Retinal pigment epithelial cell (primary cell): ENCODE measurements at regions not wholly inside any gene's neighbourhood (a gene's known extent, or its start where the extent isn't known, plus 50 kb on each side); places are given as distances from the start of the nearest gene placed in this dataset.

ENCODE experiments used
- DNase-seq: peaks from one replicate; pipeline ENCODE4 v3.0.0-alpha.2; 2010; ENCODE audit warnings: low read depth
- H3K4me3 ChIP-seq: 2 replicates; pipeline ENCODE4 v1.5.1; 2011; ENCODE audit warnings: mild to moderate bottlenecking, low read length, control low read depth, moderate library complexity
- TF ChIP-seq, protein P1 (sequence below): conservative IDR thresholded peaks from 2 replicates; pipeline ENCODE4 v1.5.1; 2011; ENCODE audit warnings: low read depth, low read length, control low read depth, inconsistent platforms

DNA sequence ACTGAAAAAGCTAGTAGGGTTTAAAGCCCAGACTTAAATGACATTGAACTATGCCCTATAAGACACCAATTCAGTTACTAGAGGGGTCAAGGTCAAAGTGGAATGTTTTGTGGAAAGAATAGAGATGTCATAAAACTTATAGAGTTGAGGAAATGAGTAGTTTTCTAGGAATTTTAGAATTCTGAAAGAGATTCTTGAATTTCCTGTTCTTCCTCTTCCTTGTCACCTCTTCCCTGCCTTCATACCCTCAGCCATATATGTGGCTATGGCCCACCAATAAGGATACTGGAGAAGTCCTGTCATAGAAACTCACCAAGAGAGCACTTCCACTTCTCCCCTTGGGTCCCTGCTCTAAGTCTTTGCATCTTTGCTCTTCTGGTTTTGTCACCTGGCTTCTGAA is 104.9 kb upstream of the TGFBR2 start:
- DNase-seq = no peak
- no peak overlapping the region for H3K4me3 ChIP-seq
- TF ChIP-seq, protein P1, sequence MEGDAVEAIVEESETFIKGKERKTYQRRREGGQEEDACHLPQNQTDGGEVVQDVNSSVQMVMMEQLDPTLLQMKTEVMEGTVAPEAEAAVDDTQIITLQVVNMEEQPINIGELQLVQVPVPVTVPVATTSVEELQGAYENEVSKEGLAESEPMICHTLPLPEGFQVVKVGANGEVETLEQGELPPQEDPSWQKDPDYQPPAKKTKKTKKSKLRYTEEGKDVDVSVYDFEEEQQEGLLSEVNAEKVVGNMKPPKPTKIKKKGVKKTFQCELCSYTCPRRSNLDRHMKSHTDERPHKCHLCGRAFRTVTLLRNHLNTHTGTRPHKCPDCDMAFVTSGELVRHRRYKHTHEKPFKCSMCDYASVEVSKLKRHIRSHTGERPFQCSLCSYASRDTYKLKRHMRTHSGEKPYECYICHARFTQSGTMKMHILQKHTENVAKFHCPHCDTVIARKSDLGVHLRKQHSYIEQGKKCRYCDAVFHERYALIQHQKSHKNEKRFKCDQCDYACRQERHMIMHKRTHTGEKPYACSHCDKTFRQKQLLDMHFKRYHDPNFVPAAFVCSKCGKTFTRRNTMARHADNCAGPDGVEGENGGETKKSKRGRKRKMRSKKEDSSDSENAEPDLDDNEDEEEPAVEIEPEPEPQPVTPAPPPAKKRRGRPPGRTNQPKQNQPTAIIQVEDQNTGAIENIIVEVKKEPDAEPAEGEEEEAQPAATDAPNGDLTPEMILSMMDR = no peak

DNA sequence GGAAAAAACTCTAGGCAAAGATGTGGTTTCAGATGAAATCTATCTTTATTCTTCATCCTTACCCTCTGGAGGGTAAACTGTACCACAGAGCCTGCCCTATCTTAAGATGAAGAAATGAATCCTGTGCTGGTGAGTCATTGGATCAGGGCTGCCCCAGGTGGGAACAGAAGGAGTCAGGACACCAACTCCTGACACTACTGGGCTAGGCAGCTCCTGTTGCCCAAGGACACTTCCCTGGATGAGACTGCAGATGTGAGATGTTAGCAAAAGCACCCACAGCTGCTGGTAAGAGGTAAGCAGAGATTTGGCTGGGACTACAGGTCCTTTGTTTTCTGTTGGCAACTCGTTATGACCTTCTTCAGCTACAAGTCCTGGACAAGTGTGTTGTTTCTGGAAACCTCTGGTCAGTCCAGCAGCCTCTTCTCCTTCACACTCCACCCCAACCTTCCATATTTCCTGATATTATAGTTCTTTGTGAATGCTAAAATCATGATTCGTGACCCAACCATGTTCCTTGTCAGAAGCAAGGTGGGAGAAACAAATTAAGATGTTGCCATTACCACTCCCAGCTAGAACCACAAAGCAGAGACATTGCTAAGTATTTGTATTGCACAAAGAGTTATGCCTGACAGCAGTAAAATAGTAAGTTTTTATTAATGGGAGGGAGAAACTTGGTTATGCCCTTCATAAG is 104.2 kb upstream of the TGFBR2 start:
- TF ChIP-seq, protein P1 = no peak
- no peak overlapping the region for H3K4me3 ChIP-seq
- DNase-seq = no peak

DNA sequence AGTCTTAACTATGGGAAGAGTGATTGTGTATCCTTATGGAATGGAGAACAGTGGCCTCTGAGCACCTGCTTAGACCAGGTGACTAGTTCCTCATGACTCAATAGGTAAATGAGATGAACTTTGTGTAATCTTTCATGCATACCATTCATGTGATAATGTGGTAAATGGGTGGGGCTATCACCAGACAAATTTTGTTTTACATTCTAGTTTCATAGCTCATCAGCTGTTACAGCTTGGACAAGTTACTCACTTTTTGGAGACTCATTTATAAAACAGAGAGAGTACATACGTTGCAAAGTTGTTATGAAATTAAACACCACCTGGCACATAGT is 103.7 kb upstream of the TGFBR2 start:
- no peak for DNase-seq
- TF ChIP-seq, protein P1 = no peak

DNA sequence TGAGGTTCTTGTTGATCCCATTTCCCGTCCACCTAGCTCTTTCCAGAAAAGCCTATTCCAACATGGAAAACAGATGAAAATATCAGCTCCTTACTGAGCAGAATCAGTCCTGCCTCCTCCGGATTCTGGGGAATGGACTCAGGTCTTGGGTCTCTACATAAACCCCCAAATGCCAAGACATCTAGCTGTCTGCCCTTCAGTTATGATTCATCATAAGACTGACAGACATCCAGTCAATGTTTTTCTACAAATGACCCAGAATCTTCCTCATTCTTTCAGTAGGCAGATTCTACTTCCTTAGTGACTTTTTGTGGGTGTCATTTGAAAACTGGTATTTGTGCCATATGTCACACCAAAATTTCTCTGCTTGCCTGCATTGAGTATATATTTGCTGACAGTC is 103.0 kb upstream of the TGFBR2 start:
- no peak for DNase-seq
- TF ChIP-seq, protein P1 = no peak
- H3K4me3 ChIP-seq = no peak overlapping the region

More for the DNA sequence above, 103.7 kb upstream of the TGFBR2 start:
- H3K4me3 ChIP-seq = no peak overlapping the region

DNA sequence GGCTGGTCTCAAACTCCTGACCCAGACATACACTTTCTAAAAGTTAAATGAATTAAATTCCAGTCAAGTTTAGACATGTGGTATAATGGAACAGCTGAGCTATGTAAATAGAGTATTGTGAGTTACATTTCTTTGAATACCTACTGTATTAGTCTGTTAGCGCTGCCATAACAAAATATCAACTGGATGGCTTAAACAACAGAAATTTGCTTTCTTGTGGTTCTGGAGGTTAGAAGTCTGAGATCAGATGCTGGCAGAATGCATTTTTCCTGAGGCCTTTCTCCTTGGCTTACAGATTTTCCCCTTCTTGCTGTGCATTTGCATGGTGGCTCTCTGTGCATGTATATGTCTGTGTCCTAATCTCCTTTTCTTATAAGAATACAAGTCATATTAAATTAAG is 101.5 kb upstream of the TGFBR2 start:
- TF ChIP-seq, protein P1 = no peak
- no peak overlapping the region for H3K4me3 ChIP-seq
- DNase-seq = no peak

DNA sequence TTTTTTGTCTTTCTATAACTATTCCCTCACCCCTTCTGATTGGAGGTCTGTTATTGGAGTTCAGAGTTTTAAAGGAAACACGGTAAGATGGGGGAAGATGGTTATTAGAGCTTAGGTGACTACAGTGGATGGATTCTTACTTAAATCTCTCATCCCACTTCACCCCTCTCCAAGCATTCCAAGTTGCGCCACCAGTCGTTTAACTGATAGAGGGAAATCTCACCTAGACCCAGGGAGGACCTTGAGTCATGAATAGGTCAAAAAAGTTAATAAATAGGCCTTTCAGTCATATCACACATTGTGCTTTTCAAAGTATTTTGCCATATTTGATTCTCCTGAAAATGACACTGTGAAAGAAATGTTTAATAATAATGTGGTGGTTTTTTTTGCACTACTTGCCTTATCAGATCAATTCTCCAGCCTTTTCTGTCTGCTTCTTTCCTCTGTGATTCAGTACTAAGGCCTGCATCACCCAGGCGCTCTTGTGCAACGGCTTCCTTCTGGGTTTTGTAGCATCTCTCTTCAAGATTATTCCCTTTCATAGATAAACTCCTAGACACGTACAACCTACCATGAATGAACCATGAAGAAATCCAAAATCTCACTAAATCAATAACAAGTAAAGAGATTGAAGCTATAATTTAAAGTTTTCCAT is 100.4 kb upstream of the TGFBR2 start:
- TF ChIP-seq, protein P1 = no peak
- DNase-seq = no peak
- H3K4me3 ChIP-seq = no peak overlapping the region

DNA sequence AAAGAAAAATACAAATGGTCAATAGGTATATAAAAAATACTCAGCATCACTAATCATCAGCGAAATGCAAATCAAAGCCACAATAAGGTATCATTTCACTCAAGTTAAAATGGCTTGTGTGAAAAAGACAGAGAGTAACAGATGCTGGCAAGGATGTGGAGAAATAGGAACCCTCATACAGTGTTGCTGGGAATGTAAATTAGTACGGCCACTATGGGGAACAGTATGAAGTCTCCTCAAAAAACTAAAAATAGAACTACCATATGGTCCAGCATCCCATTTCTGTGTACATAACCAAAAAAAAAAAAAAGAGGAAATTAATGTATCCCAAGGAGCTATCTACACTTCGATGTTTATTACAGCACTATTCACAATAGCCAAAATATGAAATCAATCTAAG is 98.1 kb upstream of the TGFBR2 start:
- TF ChIP-seq, protein P1 = no peak
- H3K4me3 ChIP-seq = no peak overlapping the region
- no peak for DNase-seq
